ENCODE measurements at regions not wholly inside any gene's neighbourhood (a gene's known extent, or its start where the extent isn't known, plus 50 kb on each side); places are given as distances from the start of the nearest gene placed in this dataset.

- WGBS, 2 donors: 57 to 68% methylated on average over 5 of the region's 5 CpGs
- Histone ChIP-seq H3K27me3 (peaks cover 0 to 6% (median 0%) of the 10 kb centered on the region in 4 donors), H3K36me3 (no peaks in the 10 kb centered on the region), H3K4me1 (no peaks in the 10 kb centered on the region), H3K4me3 (no peak overlapping the region), H3K27ac (no peak overlapping the region), H3K9me3 (no peaks in the 10 kb centered on the region)
- FAIRE-seq: no peak
- DNase-seq: no peak
- TF ChIP-seq, protein P1, sequence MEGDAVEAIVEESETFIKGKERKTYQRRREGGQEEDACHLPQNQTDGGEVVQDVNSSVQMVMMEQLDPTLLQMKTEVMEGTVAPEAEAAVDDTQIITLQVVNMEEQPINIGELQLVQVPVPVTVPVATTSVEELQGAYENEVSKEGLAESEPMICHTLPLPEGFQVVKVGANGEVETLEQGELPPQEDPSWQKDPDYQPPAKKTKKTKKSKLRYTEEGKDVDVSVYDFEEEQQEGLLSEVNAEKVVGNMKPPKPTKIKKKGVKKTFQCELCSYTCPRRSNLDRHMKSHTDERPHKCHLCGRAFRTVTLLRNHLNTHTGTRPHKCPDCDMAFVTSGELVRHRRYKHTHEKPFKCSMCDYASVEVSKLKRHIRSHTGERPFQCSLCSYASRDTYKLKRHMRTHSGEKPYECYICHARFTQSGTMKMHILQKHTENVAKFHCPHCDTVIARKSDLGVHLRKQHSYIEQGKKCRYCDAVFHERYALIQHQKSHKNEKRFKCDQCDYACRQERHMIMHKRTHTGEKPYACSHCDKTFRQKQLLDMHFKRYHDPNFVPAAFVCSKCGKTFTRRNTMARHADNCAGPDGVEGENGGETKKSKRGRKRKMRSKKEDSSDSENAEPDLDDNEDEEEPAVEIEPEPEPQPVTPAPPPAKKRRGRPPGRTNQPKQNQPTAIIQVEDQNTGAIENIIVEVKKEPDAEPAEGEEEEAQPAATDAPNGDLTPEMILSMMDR (IDR thresholded peaks at IDR 0.05): no peak
- no peak for ATAC-seq
- intact Hi-C loops (cut with DNase I): no loop called here
Measured at GRCh38 chr5:168012006-168012405, 279.4 kb upstream of the WWC1 start.

- intact Hi-C loops (cut with DNase I): no loop called here
- WGBS, 2 donors: 83 to 91% methylated on average over 4 of the region's 4 CpGs
- no peak for ATAC-seq
- Histone ChIP-seq H3K4me1 (no peaks in the 10 kb centered on the region), H3K9me3 (no peaks in the 10 kb centered on the region), H3K4me3 (no peak overlapping the region), H3K36me3 (no peaks in the 10 kb centered on the region), H3K27ac (no peak overlapping the region), H3K27me3 (peaks cover 0 to 6% (median 0%) of the 10 kb centered on the region in 4 donors)
- TF ChIP-seq, protein P1 (IDR thresholded peaks at IDR 0.05): no peak
- no peak for DNase-seq
- FAIRE-seq: no peak
Measured at GRCh38 chr5:168013546-168013945, 277.9 kb upstream of the WWC1 start.

- Histone ChIP-seq H3K9me3 (no peaks in the 10 kb centered on the region), H3K4me1 (no peaks in the 10 kb centered on the region), H3K27me3 (peaks cover 0 to 6% (median 0%) of the 10 kb centered on the region in 4 donors), H3K4me3 (no peak overlapping the region), H3K36me3 (no peaks in the 10 kb centered on the region), H3K27ac (no peak overlapping the region)
- no peak for DNase-seq
- 78 to 82% methylated on average over 5 of the region's 5 CpGs for WGBS, 2 donors
- no peak for FAIRE-seq
- intact Hi-C loops (cut with DNase I): no loop called here
- peak in 1 of 4 donors; percentile 38 for ATAC-seq
- TF ChIP-seq, protein P1 (IDR thresholded peaks at IDR 0.05): no peak
Measured at GRCh38 chr5:168014433-168015123, 276.9 kb upstream of the WWC1 start.

DNA sequence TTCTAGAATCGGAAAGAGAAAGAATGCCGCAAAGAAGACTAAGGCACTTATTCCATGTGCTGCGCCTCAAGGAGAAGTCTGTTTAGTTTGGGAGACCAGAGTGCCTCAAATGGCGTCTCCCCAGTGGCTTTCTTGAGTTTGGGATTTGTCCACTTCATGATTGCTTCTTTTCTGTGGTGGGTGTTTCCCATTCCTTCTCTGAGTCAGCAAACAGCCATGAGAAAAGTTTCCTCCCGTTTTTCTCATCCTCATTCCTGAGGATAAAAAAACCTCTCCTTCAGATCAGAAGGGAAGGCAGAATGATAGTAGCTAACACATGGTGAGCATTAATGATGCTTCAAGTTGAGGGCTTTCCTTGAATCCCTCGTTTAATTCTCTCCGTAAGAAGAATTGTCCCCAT is 275.9 kb upstream of the WWC1 start:
- WGBS, 2 donors: 66 to 80% methylated on average over 7 of the region's 7 CpGs
- Histone ChIP-seq H3K4me1 (no peaks in the 10 kb centered on the region), H3K9me3 (no peaks in the 10 kb centered on the region), H3K27ac (no peak overlapping the region), H3K27me3 (peaks cover 0 to 9% (median 0%) of the 10 kb centered on the region in 4 donors), H3K36me3 (no peaks in the 10 kb centered on the region), H3K4me3 (no peak overlapping the region)
- intact Hi-C loops (cut with DNase I): no loop called here
- TF ChIP-seq, protein P1 (IDR thresholded peaks at IDR 0.05): no peak
- FAIRE-seq (no peak), ATAC-seq (no peak), DNase-seq (no peak)

- Histone ChIP-seq H3K36me3 (no peaks in the 10 kb centered on the region), H3K4me3 (no peak overlapping the region), H3K27me3 (peaks cover 0 to 3% (median 0%) of the 10 kb centered on the region in 4 donors), H3K4me1 (no peaks in the 10 kb centered on the region), H3K9me3 (no peaks in the 10 kb centered on the region), H3K27ac (no peak overlapping the region)
- TF ChIP-seq, protein P1 (IDR thresholded peaks at IDR 0.05): no peak
- no peak for FAIRE-seq
- ATAC-seq: no peak
- intact Hi-C loops (cut with DNase I): no loop called here
- no peak for DNase-seq
- WGBS, 2 donors: 49 to 53% methylated on average over 3 of the region's 3 CpGs
Measured at GRCh38 chr5:168017313-168017712, 274.1 kb upstream of the WWC1 start.

All from pancreas (tissue), 10 donors.